WTC11 (cell line): ENCODE measurements at regions not wholly inside any gene's neighbourhood (a gene's known extent, or its start where the extent isn't known, plus 50 kb on each side); places are given as distances from the start of the nearest gene placed in this dataset.

Source experiments
- ATF1 ChIP-seq: sonication (generic); formaldehyde crosslinking; IDR thresholded peaks from 2 replicates; pipeline ENCODE4 v1.8.1; 2023; ENCODE audit warnings: mild to moderate bottlenecking, moderate library complexity, missing genetic modification reagents
- FOXP1 ChIP-seq: sonication (generic); formaldehyde crosslinking; IDR thresholded peaks from 2 replicates; pipeline ENCODE4 v1.8.0; 2022; ENCODE audit warnings: missing genetic modification reagents, mild to moderate bottlenecking, moderate library complexity, borderline replicate concordance
- ZNF138 ChIP-seq: sonication (generic); formaldehyde crosslinking; conservative IDR thresholded peaks from 2 replicates; pipeline ENCODE4 v1.8.1; 2022; ENCODE audit warnings: mild to moderate bottlenecking, moderate library complexity, missing genetic modification reagents
- TF ChIP-seq, protein P1 (sequence below): fragments of 200-600 bp; IDR thresholded peaks from 2 replicates; pipeline ENCODE4 v1.8.0; 2022; ENCODE audit warnings: antibody characterized with exemption

DNA sequence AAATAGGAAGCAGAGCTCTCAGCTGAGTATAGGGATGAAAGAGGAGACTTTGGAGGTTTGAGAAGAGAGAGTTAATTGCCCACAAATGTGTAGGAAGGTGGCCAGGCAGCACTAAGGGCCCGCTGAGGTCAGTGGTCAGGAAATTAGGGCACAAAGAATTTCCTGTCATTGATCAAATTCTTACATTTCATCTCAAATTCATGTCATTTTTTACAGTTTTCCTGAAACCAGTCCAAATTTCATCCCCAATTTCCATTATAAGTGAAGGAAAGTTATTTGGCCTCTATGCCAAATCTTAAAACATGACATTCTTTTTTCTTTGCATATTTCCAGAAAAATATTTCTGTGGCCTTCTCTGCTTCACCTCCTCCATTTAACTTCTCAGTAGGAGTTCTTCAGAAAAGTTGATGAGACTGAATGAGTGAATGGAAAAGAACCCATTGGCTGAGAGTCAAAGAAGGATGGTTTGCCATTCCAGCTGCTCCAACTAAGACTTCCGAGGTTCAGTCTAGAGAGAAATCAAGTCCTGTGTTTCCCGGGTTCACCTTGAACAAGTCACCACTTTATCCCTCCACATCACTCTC is 68.7 kb upstream of the SPRY1 start:
- TF ChIP-seq ATF1: no peak
- no peak for TF ChIP-seq ZNF138 (CRISPR knock-in tag)
- TF ChIP-seq, protein P1, sequence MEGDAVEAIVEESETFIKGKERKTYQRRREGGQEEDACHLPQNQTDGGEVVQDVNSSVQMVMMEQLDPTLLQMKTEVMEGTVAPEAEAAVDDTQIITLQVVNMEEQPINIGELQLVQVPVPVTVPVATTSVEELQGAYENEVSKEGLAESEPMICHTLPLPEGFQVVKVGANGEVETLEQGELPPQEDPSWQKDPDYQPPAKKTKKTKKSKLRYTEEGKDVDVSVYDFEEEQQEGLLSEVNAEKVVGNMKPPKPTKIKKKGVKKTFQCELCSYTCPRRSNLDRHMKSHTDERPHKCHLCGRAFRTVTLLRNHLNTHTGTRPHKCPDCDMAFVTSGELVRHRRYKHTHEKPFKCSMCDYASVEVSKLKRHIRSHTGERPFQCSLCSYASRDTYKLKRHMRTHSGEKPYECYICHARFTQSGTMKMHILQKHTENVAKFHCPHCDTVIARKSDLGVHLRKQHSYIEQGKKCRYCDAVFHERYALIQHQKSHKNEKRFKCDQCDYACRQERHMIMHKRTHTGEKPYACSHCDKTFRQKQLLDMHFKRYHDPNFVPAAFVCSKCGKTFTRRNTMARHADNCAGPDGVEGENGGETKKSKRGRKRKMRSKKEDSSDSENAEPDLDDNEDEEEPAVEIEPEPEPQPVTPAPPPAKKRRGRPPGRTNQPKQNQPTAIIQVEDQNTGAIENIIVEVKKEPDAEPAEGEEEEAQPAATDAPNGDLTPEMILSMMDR: no peak
- no peak for TF ChIP-seq FOXP1
